Fibroblast of lung (primary cell): ENCODE measurements at regions not wholly inside any gene's neighbourhood (a gene's known extent, or its start where the extent isn't known, plus 50 kb on each side); places are given as distances from the start of the nearest gene placed in this dataset.

Experiments used
- DNase-seq, 2 donors: peaks; one replicate each; pipeline versions ENCODE4 v3.0.0 to v3.0.0-alpha.2; 2010; ENCODE audit warnings: low read depth in 2 of 2
- H2AFZ ChIP-seq: 2 replicates; pipeline ENCODE4 v1.5.1; 2012; ENCODE audit warnings: low read length, control low read depth, inconsistent platforms
- H3K27ac ChIP-seq: 2 replicates; pipeline ENCODE4 v1.5.1; 2011; ENCODE audit warnings: low read length, control low read depth; ENCODE audit not compliant: insufficient read depth
- H3K27me3 ChIP-seq: 2 replicates; pipeline ENCODE4 v1.5.1; 2011; ENCODE audit warnings: mild to moderate bottlenecking, low read length; ENCODE audit not compliant: control insufficient read depth, insufficient read depth
- H3K36me3 ChIP-seq: 2 replicates; pipeline ENCODE4 v1.5.1; 2011; ENCODE audit warnings: low read length; ENCODE audit not compliant: control insufficient read depth, insufficient read depth
- H3K4me1 ChIP-seq: 2 replicates; pipeline ENCODE4 v1.5.1; 2011; ENCODE audit warnings: low read length; ENCODE audit not compliant: control insufficient read depth, insufficient read depth; ENCODE audit errors: extremely low read depth
- H3K4me2 ChIP-seq: 2 replicates; pipeline ENCODE4 v1.5.1; 2011; ENCODE audit warnings: low read length, control low read depth; ENCODE audit not compliant: insufficient read depth; ENCODE audit errors: extremely low read depth
- H3K4me3 ChIP-seq, 4 experiments: fragments of 200-600 bp in 1 of 4; sonication (generic) in 1 of 4; replicated peaks in 1 of 4; 2 replicates each; pipeline ENCODE4 v1.5.1; 2011 to 2016; ENCODE audit warnings: low read length in 4 of 4, low read depth in 3 of 4, mild to moderate bottlenecking in 3 of 4, control low read depth in 2 of 4, inconsistent platforms in 1 of 4, mixed read lengths in 1 of 4; ENCODE audit not compliant: insufficient read depth in 1 of 4; ENCODE audit errors: control extremely low read depth in 1 of 4
- H3K79me2 ChIP-seq: 2 replicates; pipeline ENCODE4 v1.5.1; 2012; ENCODE audit warnings: mild to moderate bottlenecking, low read length, inconsistent platforms; ENCODE audit not compliant: control insufficient read depth, insufficient read depth
- H3K9ac ChIP-seq: 2 replicates; pipeline ENCODE4 v1.5.1; 2011; ENCODE audit warnings: mild to moderate bottlenecking, low read length, control low read depth; ENCODE audit not compliant: insufficient read depth
- H3K9me3 ChIP-seq: 2 replicates; pipeline ENCODE4 v1.5.1; 2012; ENCODE audit warnings: low read depth, low read length; ENCODE audit not compliant: control insufficient read depth, insufficient read depth
- H4K20me1 ChIP-seq: 2 replicates; pipeline ENCODE4 v1.5.1; 2011; ENCODE audit warnings: low read length; ENCODE audit not compliant: control insufficient read depth, insufficient read depth; ENCODE audit errors: extremely low read depth
- EZH2 ChIP-seq: IDR thresholded peaks from 2 replicates; pipeline ENCODE4 v1.5.1; 2012; ENCODE audit warnings: low read length, control low read depth, mild to moderate bottlenecking; ENCODE audit errors: missing control alignments
- TF ChIP-seq, protein P1 (sequence below), 2 donors: IDR thresholded peaks in 1 of 2; conservative IDR thresholded peaks in 1 of 2; 1 replicate in 1 of 2; 2 replicates in 1 of 2; pipeline ENCODE4 v1.5.1; 2011 to 2012; ENCODE audit warnings: low read length in 2 of 2, control low read depth in 1 of 2, inconsistent platforms in 1 of 2, low read depth in 1 of 2, mild to moderate bottlenecking in 1 of 2

DNA sequence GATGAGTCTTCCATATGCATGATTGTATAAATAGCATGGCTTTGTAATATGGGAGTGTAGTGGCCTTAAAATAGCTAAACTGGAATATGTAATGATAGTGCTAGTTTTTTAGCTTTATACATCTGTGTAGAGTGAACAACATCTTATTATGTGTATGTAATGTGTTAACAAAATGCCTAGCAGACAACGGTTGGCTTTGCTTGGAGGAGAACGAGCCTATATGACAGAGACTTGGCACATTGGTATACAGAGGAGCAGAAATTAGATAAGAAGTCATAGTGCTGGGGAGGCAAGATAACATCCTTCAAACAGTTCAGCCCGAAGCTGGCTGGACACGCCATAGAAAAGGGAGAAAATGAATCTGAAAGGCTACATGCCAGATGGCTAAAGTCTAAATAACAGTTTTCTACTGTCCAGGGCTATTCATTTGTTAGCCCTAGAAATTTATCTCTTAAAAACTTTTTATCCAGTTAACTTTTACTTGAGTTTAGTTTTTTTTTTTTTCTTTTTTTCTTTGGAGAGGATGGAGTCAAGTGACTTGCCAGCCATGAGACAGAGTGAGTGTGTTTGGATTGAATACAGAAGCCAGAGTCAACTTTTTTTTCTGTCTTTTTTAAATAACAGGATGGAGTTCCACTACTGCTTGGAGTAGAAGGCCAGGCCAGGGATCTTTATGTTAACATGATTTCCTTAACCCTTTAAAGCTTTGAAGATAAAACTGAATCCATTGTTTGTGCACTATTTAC is 214.4 kb upstream of the ACTBL2 start:
- Histone ChIP-seq H3K4me1 (peaks cover 6% of the 10 kb centered on the region), H3K9me3 (no peaks in the 10 kb centered on the region), H4K20me1 (no peaks in the 10 kb centered on the region), H3K27me3 (no peaks in the 10 kb centered on the region), H3K79me2 (no peaks in the 10 kb centered on the region), H3K4me3 (no peak overlapping the region), H3K36me3 (no peaks in the 10 kb centered on the region), H3K4me2 (no peak overlapping the region), H3K27ac (no peak overlapping the region), H2AFZ (peak overlapping the region; percentile 50), H3K9ac (no peak overlapping the region)
- peak; percentile 36 to 85 for DNase-seq
- TF ChIP-seq, protein P1, sequence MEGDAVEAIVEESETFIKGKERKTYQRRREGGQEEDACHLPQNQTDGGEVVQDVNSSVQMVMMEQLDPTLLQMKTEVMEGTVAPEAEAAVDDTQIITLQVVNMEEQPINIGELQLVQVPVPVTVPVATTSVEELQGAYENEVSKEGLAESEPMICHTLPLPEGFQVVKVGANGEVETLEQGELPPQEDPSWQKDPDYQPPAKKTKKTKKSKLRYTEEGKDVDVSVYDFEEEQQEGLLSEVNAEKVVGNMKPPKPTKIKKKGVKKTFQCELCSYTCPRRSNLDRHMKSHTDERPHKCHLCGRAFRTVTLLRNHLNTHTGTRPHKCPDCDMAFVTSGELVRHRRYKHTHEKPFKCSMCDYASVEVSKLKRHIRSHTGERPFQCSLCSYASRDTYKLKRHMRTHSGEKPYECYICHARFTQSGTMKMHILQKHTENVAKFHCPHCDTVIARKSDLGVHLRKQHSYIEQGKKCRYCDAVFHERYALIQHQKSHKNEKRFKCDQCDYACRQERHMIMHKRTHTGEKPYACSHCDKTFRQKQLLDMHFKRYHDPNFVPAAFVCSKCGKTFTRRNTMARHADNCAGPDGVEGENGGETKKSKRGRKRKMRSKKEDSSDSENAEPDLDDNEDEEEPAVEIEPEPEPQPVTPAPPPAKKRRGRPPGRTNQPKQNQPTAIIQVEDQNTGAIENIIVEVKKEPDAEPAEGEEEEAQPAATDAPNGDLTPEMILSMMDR (conservative IDR thresholded peaks at IDR 0.05 in 1 of 2, IDR thresholded peaks at IDR 0.05 in 1 of 2; ENCODE audit: low read depth in 1 of 2, low read length in 2 of 2): no peak
- TF ChIP-seq EZH2: no peak

DNA sequence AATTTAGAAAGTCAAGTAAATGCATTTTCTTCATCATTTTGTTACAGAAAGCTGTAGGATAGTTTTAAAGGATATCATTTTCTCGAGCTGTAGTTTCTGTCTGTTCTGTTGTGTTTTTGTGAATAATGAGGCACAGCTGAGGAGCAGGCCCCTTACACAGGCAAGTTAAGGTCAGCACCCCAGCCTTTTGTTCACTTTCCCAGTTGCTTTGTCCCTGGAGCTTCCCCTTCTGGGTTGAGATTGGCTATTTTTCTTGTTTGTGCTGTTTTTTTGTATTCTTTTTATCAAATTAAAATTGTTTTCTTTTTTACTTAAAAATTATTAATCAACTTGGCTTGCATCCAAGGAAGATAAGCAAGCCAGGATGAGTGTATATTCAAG is 213.8 kb upstream of the ACTBL2 start:
- DNase-seq: peak in 1 of 2 donors; percentile 37
- no peaks in the 10 kb centered on the region for H3K27me3 ChIP-seq
- H3K4me1 ChIP-seq: peaks cover 6% of the 10 kb centered on the region
- TF ChIP-seq, protein P1 (conservative IDR thresholded peaks at IDR 0.05 in 1 of 2, IDR thresholded peaks at IDR 0.05 in 1 of 2; ENCODE audit: low read depth in 1 of 2, low read length in 2 of 2): no peak
- TF ChIP-seq EZH2: no peak
- no peak overlapping the region for H3K9ac ChIP-seq
- H3K4me2 ChIP-seq: no peak overlapping the region
- no peaks in the 10 kb centered on the region for H3K9me3 ChIP-seq
- no peaks in the 10 kb centered on the region for H4K20me1 ChIP-seq
- no peak overlapping the region for H2AFZ ChIP-seq
- H3K36me3 ChIP-seq: no peaks in the 10 kb centered on the region
- no peak overlapping the region for H3K27ac ChIP-seq
- no peak overlapping the region for H3K4me3 ChIP-seq
- no peaks in the 10 kb centered on the region for H3K79me2 ChIP-seq

DNA sequence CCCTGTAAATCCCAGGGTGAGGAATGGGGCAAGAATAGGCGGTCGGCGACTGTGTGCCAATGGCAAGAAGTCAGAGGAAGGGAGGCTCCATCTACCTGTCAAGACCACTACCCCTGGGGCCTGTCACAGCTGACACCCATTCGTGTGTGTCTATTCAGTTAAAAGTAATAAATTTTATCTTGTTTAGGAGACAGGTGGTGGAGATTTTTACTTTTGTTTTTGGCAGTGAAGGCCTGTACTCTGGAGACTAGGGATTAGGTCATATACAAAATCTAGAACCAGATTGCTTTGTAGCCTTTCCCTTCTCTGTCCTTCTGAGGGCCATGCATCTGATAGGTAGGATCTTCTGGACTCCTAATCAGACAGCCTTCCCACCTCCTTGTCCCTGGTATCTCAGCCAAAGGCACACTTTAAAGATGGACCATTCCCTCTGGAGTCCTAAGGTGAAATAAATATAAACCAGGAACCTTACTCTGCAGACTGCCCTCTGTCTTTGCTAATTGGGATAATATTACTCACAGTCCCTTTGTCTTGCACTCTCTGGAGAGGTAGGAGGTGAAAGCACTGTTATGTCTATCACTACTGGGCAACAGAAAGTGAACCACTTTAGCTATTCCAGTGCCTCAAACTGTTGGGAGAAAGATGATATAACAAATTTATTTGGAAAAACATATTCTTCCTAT is 213.2 kb upstream of the ACTBL2 start:
- Histone ChIP-seq H3K4me2 (no peak overlapping the region), H3K27me3 (no peaks in the 10 kb centered on the region), H3K79me2 (no peaks in the 10 kb centered on the region), H3K9ac (no peak overlapping the region), H3K4me1 (peaks cover 6% of the 10 kb centered on the region), H3K9me3 (no peaks in the 10 kb centered on the region), H3K36me3 (no peaks in the 10 kb centered on the region), H4K20me1 (no peaks in the 10 kb centered on the region), H2AFZ (no peak overlapping the region), H3K27ac (no peak overlapping the region), H3K4me3 (no peak overlapping the region)
- no peak for DNase-seq
- TF ChIP-seq, protein P1 (conservative IDR thresholded peaks at IDR 0.05 in 1 of 2, IDR thresholded peaks at IDR 0.05 in 1 of 2; ENCODE audit: low read depth in 1 of 2, low read length in 2 of 2): no peak
- TF ChIP-seq EZH2: no peak
